Neural progenitor cell (in vitro differentiated cells): ENCODE measurements at regions not wholly inside any gene's neighbourhood (a gene's known extent, or its start where the extent isn't known, plus 50 kb on each side); places are given as distances from the start of the nearest gene placed in this dataset.

ENCODE experiments used
- DNase-seq: peaks from one replicate; pipeline ENCODE4 v3.0.0-alpha.2; 2016; ENCODE audit warnings: low spot score
- H2AFZ ChIP-seq: fragments of 200-600 bp; sonication (generic); replicated peaks from 2 replicates; pipeline ENCODE4 v1.6.1; 2016; ENCODE audit warnings: antibody characterized with exemption
- H3F3A ChIP-seq: fragments of 200-600 bp; sonication (generic); 2 replicates; pipeline ENCODE4 v1.6.1; 2016; ENCODE audit warnings: antibody characterized with exemption, low read depth
- H3K27ac ChIP-seq: fragments of 200-600 bp; sonication (generic); 2 replicates; pipeline ENCODE4 v1.5.1; 2016; ENCODE audit warnings: mild to moderate bottlenecking
- H3K27me3 ChIP-seq: fragments of 200-600 bp; sonication (generic); 2 replicates; pipeline ENCODE4 v1.6.1; 2016; ENCODE audit warnings: mild to moderate bottlenecking, moderate library complexity
- H3K36me3 ChIP-seq: fragments of 200-600 bp; sonication (generic); 2 replicates; pipeline ENCODE4 v1.5.1; 2016
- H3K4me1 ChIP-seq: fragments of 200-600 bp; sonication (generic); 2 replicates; pipeline ENCODE4 v1.6.1; 2016; ENCODE audit warnings: mixed run types
- H3K4me2 ChIP-seq: fragments of 200-600 bp; sonication (generic); 2 replicates; pipeline ENCODE4 v1.6.1; 2016
- H3K4me3 ChIP-seq: fragments of 200-600 bp; sonication (generic); 2 replicates; pipeline ENCODE4 v1.5.1; 2016
- H3K79me2 ChIP-seq: fragments of 200-600 bp; sonication (generic); 2 replicates; pipeline ENCODE4 v1.6.1; 2016; ENCODE audit warnings: low read depth
- H3K9ac ChIP-seq: fragments of 200-600 bp; sonication (generic); 2 replicates; pipeline ENCODE4 v1.6.1; 2016
- H3K9me3 ChIP-seq: fragments of 200-600 bp; sonication (generic); 2 replicates; pipeline ENCODE4 v1.5.1; 2016; ENCODE audit warnings: low read depth
- H4K20me1 ChIP-seq: fragments of 200-600 bp; sonication (generic); 2 replicates; pipeline ENCODE4 v1.6.1; 2016; ENCODE audit warnings: low read depth
- H3K27ac Mint-ChIP-seq: 3 replicates; pipeline ENCODE4 v1.8.0; 2021; ENCODE audit warnings: mixed read lengths
- H3K27me3 Mint-ChIP-seq: 2 replicates; pipeline ENCODE4 v1.8.0; 2022; ENCODE audit warnings: low read depth, mild to moderate bottlenecking, inconsistent platforms, moderate library complexity, mixed read lengths; ENCODE audit not compliant: insufficient read depth
- H3K36me3 Mint-ChIP-seq: 3 replicates; pipeline ENCODE4 v1.8.0; 2021; ENCODE audit warnings: mixed read lengths
- H3K4me1 Mint-ChIP-seq: 3 replicates; pipeline ENCODE4 v1.8.0; 2021; ENCODE audit warnings: mixed read lengths
- H3K4me3 Mint-ChIP-seq: 3 replicates; pipeline ENCODE4 v1.8.0; 2021; ENCODE audit warnings: mild to moderate bottlenecking, moderate library complexity, mixed read lengths
- H3K9me3 Mint-ChIP-seq: 3 replicates; pipeline ENCODE4 v1.8.0; 2020; ENCODE audit warnings: mixed read lengths
- CTCF ChIP-seq: fragments of 200-600 bp; sonication (generic); IDR thresholded peaks from 2 replicates; pipeline ENCODE4 v1.5.1; 2017; ENCODE audit warnings: antibody characterized with exemption, mild to moderate bottlenecking
- EZH2 ChIP-seq: fragments of 200-600 bp; sonication (generic); IDR thresholded peaks from 2 replicates; pipeline ENCODE4 v1.6.1; 2017; ENCODE audit warnings: antibody characterized with exemption, mild to moderate bottlenecking, moderate library complexity
- EZH2phosphoT487 ChIP-seq: fragments of 200-600 bp; sonication (generic); IDR thresholded peaks from 2 replicates; pipeline ENCODE4 v1.6.1; 2017; ENCODE audit warnings: antibody characterized with exemption

- no peak overlapping the region for H2AFZ ChIP-seq
- H3K4me3 Mint-ChIP-seq = no peak overlapping the region
These were observed 189.1 kb upstream of the CCNG1 start for GRCh38 chr5:163248333-163248732.

GRCh38 chr5:163248871-163249270, 188.5 kb upstream of the CCNG1 start:
- Mint-ChIP-seq H3K27ac (no peak overlapping the region), H3K4me1 (peaks cover 9% of the 10 kb centered on the region), H3K4me3 (no peak overlapping the region), H3K27me3 (no peaks in the 10 kb centered on the region), H3K36me3 (no peaks in the 10 kb centered on the region), H3K9me3 (no peaks in the 10 kb centered on the region)
- DNase-seq = no peak
- no peak overlapping the region for H3K9ac ChIP-seq
- no peak overlapping the region for H3K4me3 ChIP-seq
- H3K36me3 ChIP-seq = no peaks in the 10 kb centered on the region
- no peaks in the 10 kb centered on the region for H3K79me2 ChIP-seq
- H3K27me3 ChIP-seq = no peaks in the 10 kb centered on the region
- H3K4me2 ChIP-seq = no peak overlapping the region
- H3F3A ChIP-seq = no peaks in the 10 kb centered on the region
- H3K27ac ChIP-seq = no peak overlapping the region
- H4K20me1 ChIP-seq = no peaks in the 10 kb centered on the region
- H2AFZ ChIP-seq = no peak overlapping the region
- H3K4me1 ChIP-seq = no peaks in the 10 kb centered on the region
- TF ChIP-seq CTCF (no peak), EZH2phosphoT487 (no peak)
- no peaks in the 10 kb centered on the region for H3K9me3 ChIP-seq

More at GRCh38 chr5:163248333-163248732, 189.1 kb upstream of the CCNG1 start:
- no peaks in the 10 kb centered on the region for H3K4me1 ChIP-seq
- Mint-ChIP-seq H3K27me3 (no peaks in the 10 kb centered on the region), H3K36me3 (no peaks in the 10 kb centered on the region), H3K4me1 (peaks cover 5% of the 10 kb centered on the region), H3K9me3 (no peaks in the 10 kb centered on the region), H3K27ac (no peak overlapping the region)
- no peak overlapping the region for H3K9ac ChIP-seq
- no peaks in the 10 kb centered on the region for H3K9me3 ChIP-seq
- no peaks in the 10 kb centered on the region for H3K36me3 ChIP-seq
- H3K4me3 ChIP-seq = no peak overlapping the region
- H3K27ac ChIP-seq = no peak overlapping the region
- TF ChIP-seq EZH2phosphoT487 (no peak), EZH2 (no peak)
- H3K4me2 ChIP-seq = no peak overlapping the region
- no peaks in the 10 kb centered on the region for H3K27me3 ChIP-seq
- H4K20me1 ChIP-seq = no peaks in the 10 kb centered on the region
- no peak for DNase-seq
- H3F3A ChIP-seq = no peaks in the 10 kb centered on the region
- no peaks in the 10 kb centered on the region for H3K79me2 ChIP-seq

GRCh38 chr5:163252950-163253349, 184.4 kb upstream of the CCNG1 start:
- Mint-ChIP-seq H3K27ac (peak overlapping the region; percentile 1), H3K4me1 (peaks cover 9% of the 10 kb centered on the region), H3K4me3 (no peak overlapping the region), H3K9me3 (no peaks in the 10 kb centered on the region), H3K27me3 (no peaks in the 10 kb centered on the region), H3K36me3 (no peaks in the 10 kb centered on the region)
- no peaks in the 10 kb centered on the region for H3K79me2 ChIP-seq
- TF ChIP-seq EZH2phosphoT487 (no peak), CTCF (no peak), EZH2 (no peak)
- H3K4me1 ChIP-seq = no peaks in the 10 kb centered on the region
- H4K20me1 ChIP-seq = no peaks in the 10 kb centered on the region
- no peak for DNase-seq
- H3K4me2 ChIP-seq = no peak overlapping the region
- no peaks in the 10 kb centered on the region for H3K36me3 ChIP-seq
- no peaks in the 10 kb centered on the region for H3K9me3 ChIP-seq
- no peak overlapping the region for H3K9ac ChIP-seq
- H3K27me3 ChIP-seq = no peaks in the 10 kb centered on the region
- no peak overlapping the region for H3K4me3 ChIP-seq
- no peak overlapping the region for H2AFZ ChIP-seq
- H3K27ac ChIP-seq = no peak overlapping the region
- no peaks in the 10 kb centered on the region for H3F3A ChIP-seq

DNA sequence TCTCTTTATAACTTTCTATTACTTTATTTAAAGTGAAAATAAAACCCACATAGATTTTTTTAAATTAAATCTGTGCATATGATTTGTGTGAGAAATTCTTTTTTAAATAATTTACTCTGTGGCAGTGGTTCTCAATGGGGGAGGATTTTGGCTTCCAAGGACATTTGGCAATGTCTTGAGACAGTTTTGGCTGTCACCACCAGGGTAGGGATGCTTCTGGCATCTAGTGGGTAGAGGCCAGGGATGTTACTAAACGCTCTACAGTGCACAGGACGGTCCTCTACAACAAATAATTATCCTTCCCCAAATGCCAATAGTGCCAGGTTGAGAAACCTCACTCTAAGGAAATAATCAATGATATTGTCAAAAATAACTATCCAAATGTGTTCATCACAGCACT, 177.9 kb upstream of the CCNG1 start:
- Histone ChIP-seq H3K27me3 (no peaks in the 10 kb centered on the region), H3K4me1 (no peaks in the 10 kb centered on the region), H3K4me3 (no peak overlapping the region), H3K9ac (no peak overlapping the region), H2AFZ (no peak overlapping the region), H4K20me1 (no peaks in the 10 kb centered on the region), H3F3A (no peaks in the 10 kb centered on the region), H3K79me2 (no peaks in the 10 kb centered on the region), H3K36me3 (no peaks in the 10 kb centered on the region), H3K27ac (no peak overlapping the region), H3K9me3 (peaks cover 3% of the 10 kb centered on the region), H3K4me2 (no peak overlapping the region)
- no peak for DNase-seq
- Mint-ChIP-seq H3K27me3 (peaks cover 2% of the 10 kb centered on the region), H3K27ac (no peak overlapping the region), H3K9me3 (no peaks in the 10 kb centered on the region), H3K36me3 (no peaks in the 10 kb centered on the region), H3K4me1 (no peaks in the 10 kb centered on the region), H3K4me3 (no peak overlapping the region)
- TF ChIP-seq CTCF (no peak), EZH2 (no peak), EZH2phosphoT487 (no peak)
